GM18861 (cell line): ENCODE measurements at regions not wholly inside any gene's neighbourhood (a gene's known extent, or its start where the extent isn't known, plus 50 kb on each side); places are given as distances from the start of the nearest gene placed in this dataset.
"Not testable (repeated sequence)": the region's sequence is repeated elsewhere in the genome, so short reads cannot be mapped to it uniquely, and the experiment has no call there.

Source experiments
- ATAC-seq: cut with Tn5 transposase; IDR thresholded peaks from one replicate; pipeline ENCODE4 v1.9.1; 2021; ENCODE audit not compliant: unreplicated experiment

DNA sequence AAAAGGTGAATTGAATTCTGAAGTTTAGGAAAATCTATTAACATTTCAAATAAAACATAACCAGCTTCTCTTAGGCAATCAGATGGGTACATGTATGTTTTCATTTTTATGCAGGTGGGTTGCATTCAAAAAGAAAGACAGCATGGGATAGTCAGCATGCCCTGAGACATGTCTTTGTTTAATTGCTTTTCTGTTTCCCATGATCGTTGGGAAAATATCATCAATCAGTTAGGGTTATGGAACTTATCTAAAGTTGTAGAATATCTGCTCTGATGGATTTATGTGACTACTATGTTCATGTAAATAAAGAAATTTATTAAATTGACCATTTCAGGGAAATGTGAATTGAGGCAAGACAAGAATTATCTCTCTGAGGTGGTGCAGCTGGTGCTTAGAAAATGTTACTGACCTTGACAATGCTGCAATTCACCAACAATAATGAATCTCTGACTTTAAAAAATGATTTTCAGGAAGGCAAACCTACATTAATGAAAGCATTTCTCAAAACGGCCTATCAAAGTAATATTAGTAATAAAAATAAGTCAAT, 112.7 kb downstream of the RFPL4B start:
- ATAC-seq, result no peak

DNA sequence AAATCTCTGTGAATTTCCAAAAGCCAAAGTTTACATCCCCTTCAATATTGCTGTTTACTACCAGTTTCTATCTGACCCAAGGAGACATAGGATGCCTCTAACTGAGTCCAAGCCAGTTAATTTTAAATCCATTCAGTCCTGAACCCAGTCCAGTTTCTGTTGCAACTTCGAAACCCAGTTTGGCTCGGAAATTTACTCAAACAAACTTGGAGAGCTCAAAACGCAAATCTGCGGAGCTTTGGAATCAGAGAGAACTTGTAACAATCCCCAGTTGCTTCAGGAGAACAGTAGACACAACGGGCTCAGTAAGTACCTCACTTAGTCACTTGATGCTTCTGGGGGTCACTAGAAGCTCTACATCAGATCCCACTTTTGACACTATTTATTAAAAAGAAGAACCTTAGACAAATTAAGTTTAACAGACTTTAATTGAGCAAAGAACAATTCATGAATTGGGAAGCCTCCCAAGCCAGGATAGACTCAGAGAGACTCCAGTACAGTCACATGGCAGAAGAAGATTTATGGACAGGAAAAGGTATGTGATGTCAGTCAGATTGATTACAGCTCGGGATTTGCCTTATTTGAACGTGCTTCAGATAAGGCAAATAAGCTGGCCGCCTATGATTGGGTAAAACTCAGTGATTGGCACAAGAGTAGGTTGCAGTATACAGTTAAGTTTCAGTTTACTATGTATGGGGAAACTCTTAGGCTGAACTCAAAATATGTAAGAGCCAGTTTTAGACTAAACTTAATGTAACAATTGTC, 118.0 kb downstream of the RFPL4B start:
- ATAC-seq, result no peak

DNA sequence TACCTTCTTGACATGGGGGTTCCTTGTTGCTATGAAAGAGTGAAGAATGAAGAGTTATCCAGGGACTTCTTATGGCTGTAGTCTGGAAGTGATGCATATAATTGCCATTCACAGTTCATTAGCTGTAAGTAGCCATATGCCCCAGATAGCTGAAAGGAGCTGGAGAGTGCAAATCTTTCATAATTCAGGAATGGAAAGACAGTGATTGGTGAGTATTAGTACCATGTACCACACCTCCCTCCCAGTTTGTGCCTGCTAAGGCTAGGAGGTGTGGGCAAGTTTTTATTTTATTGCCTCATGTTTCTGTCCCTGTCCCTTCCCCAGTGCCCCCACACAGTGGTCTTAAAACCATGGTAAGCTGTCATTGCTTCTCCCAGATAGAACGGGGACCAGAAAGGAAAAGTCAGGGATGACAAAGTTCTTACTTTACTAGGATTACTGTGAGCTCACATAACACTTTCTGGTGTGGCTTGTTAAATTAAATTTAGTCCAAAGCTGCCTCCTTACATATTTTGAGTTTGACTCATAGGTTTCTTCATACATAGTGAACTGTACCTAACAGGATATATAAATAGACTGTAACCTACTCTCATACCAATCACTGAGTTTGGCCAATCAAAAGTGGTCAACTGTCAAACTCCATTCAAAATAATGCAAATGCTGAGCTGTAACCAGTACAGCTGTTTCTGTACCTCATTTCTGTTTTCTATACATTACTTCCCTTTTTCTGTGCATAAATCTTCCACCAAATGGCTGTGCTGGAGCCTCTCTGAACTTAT, 119.4 kb downstream of the RFPL4B start:
- ATAC-seq, result peak; percentile 54

DNA sequence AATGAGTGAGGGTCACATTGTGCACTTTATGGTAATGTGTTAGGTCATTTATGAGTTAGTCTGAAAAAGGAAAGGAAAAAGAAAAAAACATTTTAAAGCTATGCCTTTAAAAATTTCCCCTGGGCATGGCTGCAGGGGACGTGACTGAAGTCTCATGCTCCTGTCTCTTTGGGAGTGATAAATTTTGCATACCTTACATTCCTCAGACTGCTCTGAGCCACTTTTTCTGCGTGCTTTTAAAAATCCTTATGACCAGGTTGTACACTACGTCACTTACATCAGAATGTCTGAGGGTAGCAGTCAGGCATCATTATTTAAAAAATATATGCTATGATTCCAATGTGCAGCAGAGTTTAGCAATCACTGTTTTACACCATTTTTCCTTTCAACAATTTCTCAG, 121.2 kb downstream of the RFPL4B start:
- ATAC-seq, result no peak

DNA sequence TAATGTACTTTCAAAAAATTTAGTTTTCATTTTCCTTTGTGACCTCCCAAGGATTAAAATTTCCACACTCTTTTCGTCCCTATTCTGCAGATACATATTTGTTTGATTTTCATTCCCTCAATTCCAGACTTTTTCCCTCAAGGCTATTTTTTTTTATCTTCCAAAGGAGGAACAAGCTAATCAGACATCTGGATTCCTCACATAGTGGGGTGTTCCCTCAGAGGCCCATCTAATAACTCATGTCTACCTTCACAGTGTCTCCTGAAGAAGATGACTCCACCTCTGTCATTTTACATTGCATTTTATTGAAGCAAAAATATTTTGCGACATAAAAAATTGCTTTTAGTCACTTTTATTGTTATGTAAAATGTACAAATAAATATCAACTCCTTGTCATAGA, 122.2 kb downstream of the RFPL4B start:
- no peak for ATAC-seq

DNA sequence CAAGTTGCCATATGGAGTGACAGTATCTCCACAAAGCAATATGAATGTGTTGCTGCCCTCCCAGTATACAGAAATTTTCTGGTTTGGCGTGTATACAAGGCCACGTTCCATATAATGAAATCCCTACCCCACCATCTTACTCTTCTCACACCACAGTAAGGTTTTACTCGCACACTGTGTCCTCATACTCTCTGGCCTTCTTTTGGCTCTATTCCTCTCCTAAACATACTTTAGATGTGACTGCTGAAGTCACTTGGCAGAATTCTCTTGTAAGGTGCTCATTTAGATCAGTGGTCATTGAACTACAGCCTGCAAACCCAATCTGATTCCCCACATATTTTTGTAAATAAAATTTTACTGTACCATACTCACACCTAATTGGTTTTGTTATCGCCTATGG, 123.2 kb downstream of the RFPL4B start:
- ATAC-seq, result no peak

DNA sequence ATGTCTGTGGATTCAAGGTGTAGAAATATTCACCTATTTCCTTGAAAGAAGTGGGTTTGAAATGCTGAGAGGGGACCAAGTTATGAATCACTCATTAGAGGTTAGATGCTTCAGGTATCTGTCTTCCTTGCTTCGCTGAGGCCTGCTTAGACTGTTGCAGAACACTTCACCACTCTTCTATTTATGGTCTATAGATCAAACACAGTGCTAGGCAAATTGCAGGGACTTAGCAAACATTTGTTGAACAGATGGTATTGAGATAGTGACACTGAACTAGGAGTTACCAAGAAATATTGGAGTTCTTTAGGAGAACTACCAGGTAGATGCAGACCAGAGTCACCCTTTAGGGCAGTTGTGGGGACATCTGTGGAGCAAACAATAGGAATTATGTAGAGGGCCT, 123.8 kb downstream of the RFPL4B start:
- ATAC-seq, result no peak

DNA sequence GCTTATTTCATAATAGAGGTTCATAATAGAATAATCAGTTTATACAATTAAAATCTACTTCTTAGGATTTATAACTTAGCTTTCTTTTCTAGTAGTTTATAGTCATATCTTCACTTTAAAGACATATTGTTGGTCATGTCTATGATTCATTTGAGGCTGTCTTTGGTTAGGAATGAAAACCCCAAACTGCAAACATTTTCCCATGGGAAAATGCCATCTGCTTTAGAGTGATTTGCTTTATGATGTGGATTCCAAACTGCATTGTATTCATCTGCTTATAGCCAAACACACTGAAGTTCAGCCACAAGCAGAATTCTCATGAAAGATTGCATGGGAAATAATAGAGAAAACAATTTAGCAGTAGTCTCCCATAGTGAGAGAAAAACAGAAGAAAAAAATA, 128.0 kb downstream of the RFPL4B start:
- ATAC-seq, result no peak

DNA sequence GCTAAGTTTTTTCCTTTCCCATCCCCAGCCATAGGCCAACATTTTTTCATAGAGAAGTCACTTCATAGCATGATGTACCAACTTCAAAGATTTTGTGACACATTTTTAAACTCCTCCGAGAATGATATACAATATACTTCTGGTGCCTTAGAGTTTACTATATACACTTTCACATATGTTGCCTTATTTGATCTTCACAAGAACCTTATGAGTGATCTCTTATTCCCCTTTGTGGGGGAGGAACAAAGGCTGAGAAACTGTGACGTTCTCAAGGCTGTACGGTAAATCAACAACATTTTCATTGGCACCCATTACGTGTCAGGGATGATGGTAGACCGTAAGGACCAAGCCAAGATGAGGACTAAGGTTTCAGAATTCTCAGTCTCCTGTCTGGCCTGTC, 130.0 kb downstream of the RFPL4B start:
- ATAC-seq, result no peak

DNA sequence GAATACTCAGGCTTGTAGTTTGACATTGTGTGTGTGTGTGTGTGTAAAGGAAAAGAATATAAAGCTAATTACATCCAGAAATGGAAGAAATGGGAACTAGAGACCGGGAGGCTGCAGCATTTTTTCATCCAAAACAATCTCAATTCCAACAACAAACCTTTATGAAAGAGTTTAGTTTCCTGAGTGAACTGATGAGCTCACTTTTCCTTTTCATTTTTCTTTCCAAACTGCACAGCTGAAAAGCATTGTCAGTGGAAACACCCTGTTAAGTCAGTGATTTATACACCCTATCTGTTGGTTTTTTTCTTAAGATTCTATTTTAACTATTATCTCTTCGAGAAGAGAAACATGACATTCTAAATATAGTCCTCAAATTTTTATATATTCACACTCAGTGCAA, 130.9 kb downstream of the RFPL4B start:
- ATAC-seq, result no peak

DNA sequence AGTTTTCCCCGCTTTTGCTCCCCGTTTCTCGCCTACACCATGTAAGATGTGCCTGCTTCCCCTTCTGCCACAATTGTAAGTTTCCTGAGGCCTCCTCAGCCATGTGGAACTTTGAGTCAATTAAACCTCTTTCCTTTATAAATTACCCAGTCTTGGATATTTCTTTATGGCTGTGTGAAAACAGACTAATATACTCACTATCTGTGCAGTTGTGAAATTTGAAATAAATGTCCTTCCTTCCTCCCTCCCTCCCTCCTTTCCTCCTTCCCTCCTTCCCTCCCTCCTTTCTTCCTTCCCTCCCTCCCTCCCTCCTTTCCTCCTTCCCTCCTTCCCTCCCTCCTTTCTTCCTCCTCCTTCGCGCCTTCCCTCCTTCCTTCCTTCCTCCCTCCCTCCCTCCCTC, 132.8 kb downstream of the RFPL4B start:
- ATAC-seq, result not testable (repeated sequence)

DNA sequence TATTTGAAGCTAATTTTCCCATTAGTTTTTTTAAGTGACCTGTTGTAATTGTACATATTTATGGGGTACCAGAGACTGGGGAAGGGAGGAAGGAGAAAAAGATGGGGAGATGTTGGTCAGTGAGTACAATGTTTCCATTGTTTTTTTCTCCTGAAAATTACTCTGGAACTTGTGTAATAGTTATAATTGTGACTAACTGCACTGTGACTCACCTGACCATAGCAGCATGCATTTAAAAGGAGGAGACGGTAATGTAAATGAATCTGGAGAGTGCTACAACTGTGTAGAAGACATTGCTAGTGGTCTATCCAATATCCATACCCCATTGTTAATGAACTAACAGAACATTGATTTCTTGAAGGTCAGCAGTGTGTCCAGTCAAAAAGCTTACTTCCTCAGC, 133.4 kb downstream of the RFPL4B start:
- no peak for ATAC-seq

DNA sequence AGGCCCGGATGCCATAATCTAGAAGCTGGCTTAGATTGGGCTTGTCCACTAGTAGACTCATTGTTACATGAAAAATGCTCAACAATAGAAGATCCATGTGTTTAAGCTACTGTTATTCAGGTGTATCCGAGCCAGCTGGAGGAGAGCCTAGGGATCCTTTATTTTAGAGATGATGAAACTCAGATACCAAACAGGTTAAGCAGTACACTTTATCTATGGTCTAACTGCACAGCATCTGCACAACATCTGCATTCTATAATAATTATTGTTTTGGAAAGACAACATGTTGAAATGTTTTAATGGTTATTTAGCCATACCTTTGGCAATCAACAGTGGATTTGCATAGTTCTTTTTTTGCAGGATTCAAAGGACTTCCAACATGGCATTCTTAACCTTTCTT, 134.1 kb downstream of the RFPL4B start:
- no peak for ATAC-seq

DNA sequence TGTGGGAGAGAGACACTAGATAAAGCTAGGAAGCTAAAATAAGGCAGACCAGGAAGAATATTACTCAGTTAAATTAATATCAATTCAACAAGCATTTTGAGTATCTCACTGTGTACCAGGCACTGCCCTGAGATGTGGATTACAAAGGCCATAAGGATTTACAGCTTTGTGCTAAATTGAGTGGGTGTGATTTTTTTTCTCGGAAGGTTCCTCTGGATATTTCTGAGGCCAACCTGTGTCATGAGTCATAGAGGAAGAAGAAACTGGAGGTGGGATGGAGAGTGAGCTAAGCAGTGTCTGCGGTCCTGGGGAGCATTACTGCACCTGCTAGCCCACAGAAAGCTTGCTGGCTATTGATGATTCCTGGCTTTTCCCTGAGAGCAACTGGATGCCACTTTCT, 135.2 kb downstream of the RFPL4B start:
- no peak for ATAC-seq

DNA sequence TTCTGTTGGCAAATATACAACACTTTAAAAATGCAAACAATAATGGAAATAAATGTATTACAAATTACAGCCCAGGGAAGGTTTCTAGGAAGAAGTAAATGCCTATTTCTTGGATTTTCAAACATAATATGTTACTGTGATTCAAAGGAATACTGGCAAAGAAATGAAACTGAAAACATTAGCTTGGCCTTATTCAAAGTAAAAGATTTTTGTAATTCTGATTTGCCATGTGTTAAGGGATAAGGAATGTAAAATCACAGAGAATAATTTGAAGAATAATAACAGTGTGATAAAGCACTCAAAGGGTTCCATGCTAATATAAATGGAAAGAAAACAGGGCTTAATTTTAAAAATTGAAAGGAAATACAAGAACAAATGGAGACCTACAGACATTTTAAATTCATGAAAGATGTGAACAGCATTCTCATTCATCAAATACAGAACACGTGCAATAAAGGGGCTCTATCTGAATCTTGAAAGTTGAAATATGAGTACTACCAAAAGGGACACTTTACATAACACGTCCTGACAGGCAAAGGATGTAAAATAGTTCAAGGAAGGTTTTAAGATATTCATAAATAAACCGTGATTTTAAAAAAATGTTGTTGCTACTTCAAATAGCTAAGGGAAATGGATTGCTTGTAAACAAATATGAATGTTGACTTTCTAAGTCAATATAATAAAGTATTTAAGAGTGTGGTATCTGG, 138.1 kb downstream of the RFPL4B start:
- ATAC-seq, result no peak

DNA sequence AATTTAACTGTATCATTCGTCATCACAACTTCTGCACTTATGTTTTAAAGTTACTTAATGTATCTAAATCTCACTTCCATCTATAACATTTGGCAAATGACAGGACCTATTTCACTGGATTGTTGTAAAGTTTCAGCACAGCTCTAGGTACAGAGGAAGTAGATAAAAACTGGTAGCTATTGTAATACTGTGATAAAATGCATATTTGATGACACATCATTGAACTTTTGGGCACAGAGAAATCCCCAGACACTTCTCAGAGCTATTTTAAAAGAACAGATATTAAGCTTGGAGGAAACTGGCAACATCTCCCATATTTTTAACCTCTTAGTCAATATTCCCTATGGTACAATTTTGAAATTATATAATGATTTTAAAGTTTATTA, 138.7 kb downstream of the RFPL4B start:
- no peak for ATAC-seq

DNA sequence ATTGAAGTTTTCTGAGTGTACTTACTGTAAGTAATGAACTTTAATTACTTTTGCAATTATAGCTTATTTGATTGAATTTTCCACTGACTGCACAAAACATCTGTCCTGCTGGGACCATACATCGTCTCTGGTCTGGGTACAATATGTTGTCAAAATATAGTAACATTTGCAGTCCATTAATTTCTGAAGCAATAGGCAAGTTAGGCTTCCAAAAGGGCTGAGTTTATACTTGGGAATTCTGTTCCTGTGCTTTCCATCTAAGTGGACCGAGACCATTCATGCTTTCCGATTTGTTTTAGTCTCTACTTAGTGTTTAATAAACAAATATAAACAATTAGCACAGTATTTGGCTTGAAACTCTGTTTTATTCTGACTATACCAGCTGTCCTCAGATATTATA, 139.3 kb downstream of the RFPL4B start:
- ATAC-seq, result no peak

DNA sequence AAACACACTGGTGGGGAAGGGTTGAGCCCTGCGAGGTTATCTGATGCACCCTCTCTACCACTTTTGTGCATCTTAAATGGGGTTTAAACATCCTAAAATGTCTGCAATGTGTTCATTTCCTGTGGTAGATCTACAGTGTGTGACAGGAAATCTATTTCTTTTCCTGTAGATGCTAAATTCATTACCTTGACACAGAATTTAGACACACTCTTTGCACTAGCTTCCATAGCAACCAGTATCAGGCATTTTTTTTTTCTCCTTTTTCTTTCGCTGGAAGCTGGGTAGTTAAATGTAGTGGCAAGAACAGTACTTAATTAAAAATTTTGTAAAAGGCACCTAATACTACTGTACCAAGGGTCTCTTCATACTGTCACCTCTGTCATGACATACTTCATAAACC, 141.1 kb downstream of the RFPL4B start:
- ATAC-seq, result no peak

DNA sequence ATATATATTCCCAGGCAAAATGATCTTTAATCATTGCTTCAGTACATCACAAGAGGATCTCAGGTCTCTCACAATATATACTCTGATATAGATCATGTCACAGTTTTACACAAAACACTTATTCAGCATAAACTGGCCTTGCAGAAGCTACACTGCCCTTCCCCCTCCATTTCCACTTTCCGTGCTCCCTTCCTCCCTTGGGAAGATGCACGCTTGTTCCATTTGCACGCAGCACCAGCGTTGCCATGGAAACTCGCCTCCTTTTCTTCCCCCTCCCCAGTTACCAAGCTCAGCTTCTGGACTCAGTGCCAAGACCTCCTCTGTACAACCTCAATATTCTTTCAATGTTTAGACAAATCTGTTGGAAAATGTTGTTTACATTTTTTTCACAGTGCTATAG, 154.6 kb downstream of the RFPL4B start:
- no peak for ATAC-seq

DNA sequence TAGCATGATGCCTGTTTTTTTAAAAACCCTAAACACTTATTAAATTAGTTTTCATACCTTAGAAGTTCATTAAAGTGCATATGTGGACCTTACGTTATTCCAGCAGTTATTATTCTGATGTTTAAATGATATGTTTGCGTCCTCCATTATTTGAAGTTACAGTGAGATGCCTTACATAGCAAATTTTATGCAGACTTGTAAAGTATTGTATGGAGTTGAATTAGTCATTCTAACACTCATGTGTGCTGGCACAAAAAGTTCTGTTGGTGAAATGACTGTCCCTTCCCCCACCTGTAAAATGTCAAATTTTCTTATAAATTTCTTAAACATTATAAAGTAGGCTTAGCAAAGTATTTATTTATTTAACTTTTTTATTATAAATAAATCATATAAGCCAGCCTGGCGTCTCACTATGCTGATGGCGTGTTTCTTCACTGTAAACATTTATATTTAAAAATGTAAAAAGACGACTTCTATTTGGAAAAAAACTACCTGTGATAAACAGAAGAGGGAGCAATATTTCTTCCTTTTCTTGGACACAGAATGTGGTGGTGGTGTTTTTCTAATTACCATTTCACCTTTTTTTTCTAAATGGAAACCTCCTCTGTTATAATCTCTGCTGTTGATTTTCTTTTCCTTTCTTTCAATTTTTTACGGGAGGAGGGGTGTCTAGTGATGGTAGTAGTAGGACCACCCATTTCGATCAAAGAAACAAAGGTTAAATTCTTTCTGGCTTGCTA, 155.4 kb downstream of the RFPL4B start:
- no peak for ATAC-seq

DNA sequence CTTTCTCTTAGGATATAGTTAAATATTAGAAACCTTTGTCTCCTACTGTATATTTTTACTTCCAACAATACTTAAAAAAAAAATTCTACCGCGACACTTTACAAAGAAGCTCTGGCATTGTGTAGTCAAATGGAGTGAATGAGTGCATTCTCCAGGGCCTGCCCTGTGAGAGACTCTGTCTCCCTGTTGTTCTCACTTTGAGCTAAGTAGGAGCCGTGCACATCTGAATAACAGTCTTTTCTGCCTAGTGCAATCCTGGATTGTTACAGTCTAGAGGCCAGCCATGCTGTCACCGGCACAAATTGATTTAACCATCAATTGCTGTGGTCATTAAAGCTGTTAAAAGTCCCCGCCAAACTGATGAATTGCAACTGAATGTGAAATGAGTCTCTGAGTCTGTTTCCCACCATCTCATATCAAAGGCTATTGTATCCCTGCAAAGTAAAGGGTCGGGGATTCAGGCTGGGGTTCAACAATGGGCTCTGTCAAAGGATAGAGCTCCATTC, 156.0 kb downstream of the RFPL4B start:
- no peak for ATAC-seq
